ENCODE measurements at regions not wholly inside any gene's neighbourhood (a gene's known extent, or its start where the extent isn't known, plus 50 kb on each side); places are given as distances from the start of the nearest gene placed in this dataset.

- TF ChIP-seq CTCF (IDR thresholded peaks at IDR 0.05) (no peak), EZH2 (IDR thresholded peaks at IDR 0.05) (no peak)
These were observed 819.4 kb downstream of the SEMA5A start for GRCh38 chr5:8726383-8727036.
